ENCODE measurements at regions not wholly inside any gene's neighbourhood (a gene's known extent, or its start where the extent isn't known, plus 50 kb on each side); places are given as distances from the start of the nearest gene placed in this dataset.

GRCh38 chr9:8259028-8259427 is 459.4 kb upstream of the DMAC1 start:
- TF ChIP-seq GATA2 (IDR thresholded peaks at IDR 0.05; ENCODE audit: low read depth, low read length) (no peak), GATA3 (IDR thresholded peaks at IDR 0.05; ENCODE audit: low read depth, low read length) (no peak)

Data from SH-SY5Y (cell line).